Tibial artery (tissue), 4 donors: ENCODE measurements at regions not wholly inside any gene's neighbourhood (a gene's known extent, or its start where the extent isn't known, plus 50 kb on each side); places are given as distances from the start of the nearest gene placed in this dataset.

Experiments used
- DNase-seq, 2 donors: peaks; one replicate each; pipeline ENCODE4 v3.0.0-alpha.2; 2019
- H3K27ac ChIP-seq, 2 donors: fragments of 200-600 bp; sonication (generic) in 1 of 2; 1 replicate in 1 of 2; 2 replicates in 1 of 2; pipeline ENCODE4 v1.5.1; 2018 to 2019; ENCODE audit warnings: mild to moderate bottlenecking in 1 of 2
- H3K27me3 ChIP-seq, 2 donors: fragments of 200-600 bp; sonication (generic) in 1 of 2; one replicate each; pipeline versions ENCODE4 v1.5.1 to v1.6.0; 2016 to 2019
- H3K36me3 ChIP-seq, 3 donors: fragments of 200-600 bp; sonication (generic) in 2 of 3; one replicate each; pipeline ENCODE4 v1.5.1; 2016 to 2019; ENCODE audit warnings: mild to moderate bottlenecking in 2 of 3
- H3K4me1 ChIP-seq, 4 donors: fragments of 200-600 bp; sonication (generic) in 2 of 4; 1 replicate in 3 of 4; 2 replicates in 1 of 4; pipeline ENCODE4 v1.5.1; 2016 to 2019
- H3K4me3 ChIP-seq, 2 donors: fragments of 200-600 bp; sonication (generic) in 1 of 2; 1 replicate in 1 of 2; 2 replicates in 1 of 2; pipeline ENCODE4 v1.5.1; 2018 to 2019; ENCODE audit warnings: mild to moderate bottlenecking in 2 of 2
- H3K9me3 ChIP-seq, 3 donors: fragments of 200-600 bp; sonication (generic) in 1 of 3; one replicate each; pipeline ENCODE4 v1.5.1; 2016 to 2019
- intact Hi-C: fragments of 100-400 bp; cut with DNase I; formaldehyde crosslinking; loops from one replicate; pipeline ENCODE4 v1.15.0; 2023; ENCODE audit warnings: low total_unique reads
- TF ChIP-seq, protein P1 (sequence below), 2 experiments: fragments of 200-600 bp in 1 of 2; fragments of 450-650 bp in 1 of 2; IDR thresholded peaks; one replicate each; pipeline ENCODE4 v1.5.1; 2017 to 2019; ENCODE audit warnings: antibody characterized with exemption in 2 of 2, mild to moderate bottlenecking in 1 of 2, moderate library complexity in 1 of 2

DNA sequence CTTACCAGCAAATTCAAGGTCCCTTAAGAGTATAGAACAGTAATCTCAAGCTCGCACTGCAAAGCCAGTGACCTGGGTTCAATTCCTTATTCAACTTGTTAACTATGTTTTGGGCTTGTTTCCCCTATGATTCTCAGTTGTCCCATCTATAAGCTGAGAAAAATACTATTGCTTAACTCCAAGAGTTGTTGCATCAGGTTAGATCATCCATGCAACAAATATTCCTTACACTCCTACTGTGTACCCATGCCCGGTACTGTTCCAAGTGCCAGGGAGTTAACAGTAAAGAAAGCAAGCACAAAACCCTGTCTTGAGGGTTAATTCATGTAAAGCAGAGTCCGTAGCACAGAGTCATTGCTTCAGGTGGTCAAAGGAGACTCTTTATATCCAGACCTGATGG lies 247.3 kb downstream of the MAFB start:
- no peak overlapping the region for H3K4me3 ChIP-seq
- no peak overlapping the region for H3K27ac ChIP-seq
- H3K27me3 ChIP-seq, result no peaks in the 10 kb centered on the region
- peaks cover 0 to 8% (median 4%) of the 10 kb centered on the region in 4 donors for H3K4me1 ChIP-seq
- no peaks in the 10 kb centered on the region for H3K9me3 ChIP-seq
- no peaks in the 10 kb centered on the region for H3K36me3 ChIP-seq
- intact Hi-C loops, result no loop called here
- no peak for DNase-seq
- TF ChIP-seq, protein P1, sequence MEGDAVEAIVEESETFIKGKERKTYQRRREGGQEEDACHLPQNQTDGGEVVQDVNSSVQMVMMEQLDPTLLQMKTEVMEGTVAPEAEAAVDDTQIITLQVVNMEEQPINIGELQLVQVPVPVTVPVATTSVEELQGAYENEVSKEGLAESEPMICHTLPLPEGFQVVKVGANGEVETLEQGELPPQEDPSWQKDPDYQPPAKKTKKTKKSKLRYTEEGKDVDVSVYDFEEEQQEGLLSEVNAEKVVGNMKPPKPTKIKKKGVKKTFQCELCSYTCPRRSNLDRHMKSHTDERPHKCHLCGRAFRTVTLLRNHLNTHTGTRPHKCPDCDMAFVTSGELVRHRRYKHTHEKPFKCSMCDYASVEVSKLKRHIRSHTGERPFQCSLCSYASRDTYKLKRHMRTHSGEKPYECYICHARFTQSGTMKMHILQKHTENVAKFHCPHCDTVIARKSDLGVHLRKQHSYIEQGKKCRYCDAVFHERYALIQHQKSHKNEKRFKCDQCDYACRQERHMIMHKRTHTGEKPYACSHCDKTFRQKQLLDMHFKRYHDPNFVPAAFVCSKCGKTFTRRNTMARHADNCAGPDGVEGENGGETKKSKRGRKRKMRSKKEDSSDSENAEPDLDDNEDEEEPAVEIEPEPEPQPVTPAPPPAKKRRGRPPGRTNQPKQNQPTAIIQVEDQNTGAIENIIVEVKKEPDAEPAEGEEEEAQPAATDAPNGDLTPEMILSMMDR (IDR thresholded peaks at IDR 0.05), result no peak

DNA sequence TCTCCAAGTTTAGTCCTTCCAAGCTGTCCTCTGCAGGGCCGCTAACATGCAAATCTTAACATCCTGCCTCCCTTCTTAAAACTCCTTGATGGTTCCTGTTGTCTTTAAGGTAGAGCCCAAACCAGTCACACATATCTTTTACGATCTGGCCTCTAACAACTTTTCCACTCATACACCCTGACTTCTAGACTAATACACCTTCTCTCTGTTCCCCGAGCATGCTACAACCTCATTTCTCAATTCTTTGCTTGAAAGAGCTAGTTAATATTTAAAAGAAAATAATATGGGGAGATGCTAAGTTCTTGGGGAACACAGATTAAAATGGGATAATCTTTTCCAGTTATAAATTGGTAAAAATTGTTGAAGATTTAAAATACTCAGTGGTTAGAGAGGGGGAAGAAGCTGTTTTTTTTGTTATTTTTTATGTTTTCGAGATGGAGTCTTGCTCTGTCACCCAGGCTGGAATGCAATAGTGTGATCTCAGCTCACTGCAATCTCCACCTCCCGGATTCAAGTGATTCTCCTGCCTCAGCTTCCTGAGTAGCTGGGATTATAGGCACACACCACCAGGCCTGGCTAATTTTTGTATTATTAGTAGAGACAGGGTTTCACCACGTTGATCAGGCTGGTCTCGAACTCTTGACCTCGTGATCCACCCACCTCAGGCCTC lies 250.7 kb downstream of the MAFB start:
- Histone ChIP-seq H3K4me1 (peaks cover 0 to 8% (median 4%) of the 10 kb centered on the region in 4 donors), H3K4me3 (no peak overlapping the region), H3K9me3 (no peaks in the 10 kb centered on the region), H3K36me3 (no peaks in the 10 kb centered on the region), H3K27me3 (no peaks in the 10 kb centered on the region), H3K27ac (no peak overlapping the region)
- TF ChIP-seq, protein P1 (IDR thresholded peaks at IDR 0.05), result no peak
- no peak for DNase-seq
- intact Hi-C loops, result no loop called here

DNA sequence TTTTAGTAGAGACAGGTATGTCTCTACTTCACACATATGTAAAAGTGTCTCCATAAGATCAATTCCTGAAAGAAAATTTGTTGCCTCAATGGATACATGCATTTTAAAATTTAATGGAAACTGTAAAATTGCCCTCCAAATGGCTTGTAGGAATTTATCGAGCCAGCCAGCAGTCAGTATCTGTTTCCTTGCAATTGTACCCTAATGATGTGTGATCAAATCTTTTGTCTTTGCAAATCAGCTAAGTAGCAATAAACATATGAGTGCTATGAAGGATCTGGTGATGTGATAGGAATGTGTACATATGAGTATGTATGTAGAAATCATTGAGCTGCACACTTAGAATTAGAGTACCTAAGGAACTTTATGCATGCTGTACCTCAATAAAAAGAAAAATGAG lies 253.0 kb downstream of the MAFB start:
- Histone ChIP-seq H3K9me3 (no peaks in the 10 kb centered on the region), H3K27ac (no peak overlapping the region), H3K4me3 (no peak overlapping the region), H3K27me3 (no peaks in the 10 kb centered on the region), H3K4me1 (no peaks in the 10 kb centered on the region), H3K36me3 (no peaks in the 10 kb centered on the region)
- intact Hi-C loops, result no loop called here
- TF ChIP-seq, protein P1 (IDR thresholded peaks at IDR 0.05), result no peak
- no peak for DNase-seq

DNA sequence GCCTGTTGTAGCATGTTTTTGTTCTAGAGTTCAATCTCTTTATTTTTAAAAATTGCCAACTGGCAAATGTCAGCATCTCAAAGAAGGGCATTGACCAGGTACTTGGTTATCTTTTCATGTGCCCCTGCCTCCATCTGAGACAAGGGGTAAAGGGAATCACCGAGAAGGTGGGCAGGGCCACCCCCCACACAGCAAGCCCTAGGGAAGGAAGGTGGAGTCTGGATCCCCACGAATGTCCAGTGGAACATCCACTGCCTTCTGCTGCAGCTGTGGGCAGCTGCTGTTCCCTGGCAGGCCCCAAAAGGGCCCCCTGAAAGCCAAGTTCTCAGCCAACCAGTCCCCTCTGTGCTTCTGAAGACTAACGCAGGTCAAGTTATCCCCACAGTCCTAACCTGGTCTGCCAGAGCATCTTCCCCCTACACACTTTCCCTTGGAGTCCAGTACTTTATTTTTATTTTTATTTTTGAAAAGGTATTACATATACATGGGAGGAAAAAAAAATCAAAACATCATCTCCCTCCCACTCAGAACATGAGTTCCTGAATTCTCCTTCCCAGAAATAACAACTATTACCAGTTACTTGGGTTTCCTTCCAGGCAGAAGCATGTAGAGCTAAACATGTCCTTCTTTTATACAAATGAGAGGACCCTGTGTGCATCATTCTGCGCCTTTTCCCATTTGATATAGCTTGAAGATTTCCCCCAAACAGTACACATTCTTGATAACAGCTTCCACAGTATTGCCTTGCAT lies 253.7 kb downstream of the MAFB start:
- H3K27ac ChIP-seq, result no peak overlapping the region

DNA sequence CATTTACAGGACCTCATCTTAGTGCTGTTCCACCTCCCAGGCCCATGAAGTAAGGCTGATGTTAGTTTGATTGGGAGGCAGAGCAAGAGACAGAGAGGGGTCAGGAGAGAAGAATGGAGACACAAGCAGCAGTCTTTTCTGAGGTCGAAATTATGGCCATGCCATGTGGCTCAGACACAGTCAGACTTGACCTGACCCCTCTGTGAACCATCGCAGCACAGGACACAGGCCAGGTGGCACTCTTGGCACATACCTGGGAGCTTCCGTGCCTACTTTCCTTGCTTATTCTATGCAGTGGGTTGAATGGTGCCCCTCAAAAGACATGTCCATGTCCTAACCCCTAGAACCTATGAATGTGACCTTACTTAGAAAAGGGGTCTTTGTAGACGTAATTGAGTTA lies 254.9 kb downstream of the MAFB start:
- Histone ChIP-seq H3K4me3 (no peak overlapping the region), H3K27ac (no peak overlapping the region), H3K4me1 (no peaks in the 10 kb centered on the region), H3K27me3 (no peaks in the 10 kb centered on the region), H3K36me3 (no peaks in the 10 kb centered on the region), H3K9me3 (no peaks in the 10 kb centered on the region)
- intact Hi-C loops, result no loop called here
- DNase-seq, result no peak
- TF ChIP-seq, protein P1 (IDR thresholded peaks at IDR 0.05), result no peak

More for the DNA sequence above, 253.7 kb downstream of the MAFB start:
- H3K9me3 ChIP-seq, result no peaks in the 10 kb centered on the region
- no peak overlapping the region for H3K4me3 ChIP-seq
- H3K4me1 ChIP-seq, result no peaks in the 10 kb centered on the region
- no peaks in the 10 kb centered on the region for H3K27me3 ChIP-seq
- no peak for DNase-seq
- intact Hi-C loops, result no loop called here
- no peaks in the 10 kb centered on the region for H3K36me3 ChIP-seq
- TF ChIP-seq, protein P1 (IDR thresholded peaks at IDR 0.05), result no peak
